ENCODE measurements at regions not wholly inside any gene's neighbourhood (a gene's known extent, or its start where the extent isn't known, plus 50 kb on each side); places are given as distances from the start of the nearest gene placed in this dataset.

DNA sequence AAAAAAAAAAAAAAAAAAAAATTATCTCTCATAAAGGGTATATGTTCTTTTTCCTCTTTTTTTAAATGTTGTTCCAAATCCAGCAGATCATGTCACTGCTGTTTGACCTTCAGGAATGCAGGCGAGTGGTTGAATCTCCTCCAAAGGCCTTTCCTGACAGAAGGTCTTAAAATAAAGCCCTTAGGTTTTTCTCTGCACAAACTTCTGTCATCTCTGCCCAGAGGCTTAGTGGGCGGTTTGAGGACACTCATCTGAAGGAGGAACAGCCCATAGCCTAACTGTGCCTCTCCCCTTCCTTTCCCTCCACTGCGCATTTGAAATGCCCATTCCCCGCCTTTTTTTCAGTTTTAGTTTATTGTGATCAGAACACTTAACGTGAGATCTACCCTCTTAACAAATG, 270.2 kb downstream of the TMEM114 start:
- TF ChIP-seq, protein P1, sequence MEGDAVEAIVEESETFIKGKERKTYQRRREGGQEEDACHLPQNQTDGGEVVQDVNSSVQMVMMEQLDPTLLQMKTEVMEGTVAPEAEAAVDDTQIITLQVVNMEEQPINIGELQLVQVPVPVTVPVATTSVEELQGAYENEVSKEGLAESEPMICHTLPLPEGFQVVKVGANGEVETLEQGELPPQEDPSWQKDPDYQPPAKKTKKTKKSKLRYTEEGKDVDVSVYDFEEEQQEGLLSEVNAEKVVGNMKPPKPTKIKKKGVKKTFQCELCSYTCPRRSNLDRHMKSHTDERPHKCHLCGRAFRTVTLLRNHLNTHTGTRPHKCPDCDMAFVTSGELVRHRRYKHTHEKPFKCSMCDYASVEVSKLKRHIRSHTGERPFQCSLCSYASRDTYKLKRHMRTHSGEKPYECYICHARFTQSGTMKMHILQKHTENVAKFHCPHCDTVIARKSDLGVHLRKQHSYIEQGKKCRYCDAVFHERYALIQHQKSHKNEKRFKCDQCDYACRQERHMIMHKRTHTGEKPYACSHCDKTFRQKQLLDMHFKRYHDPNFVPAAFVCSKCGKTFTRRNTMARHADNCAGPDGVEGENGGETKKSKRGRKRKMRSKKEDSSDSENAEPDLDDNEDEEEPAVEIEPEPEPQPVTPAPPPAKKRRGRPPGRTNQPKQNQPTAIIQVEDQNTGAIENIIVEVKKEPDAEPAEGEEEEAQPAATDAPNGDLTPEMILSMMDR (IDR thresholded peaks at IDR 0.05) = no peak
- no peak for TF ChIP-seq POLR2A (IDR thresholded peaks at IDR 0.05)
